Breast epithelium (tissue), 4 donors: ENCODE measurements at regions not wholly inside any gene's neighbourhood (a gene's known extent, or its start where the extent isn't known, plus 50 kb on each side); places are given as distances from the start of the nearest gene placed in this dataset.

ENCODE experiments used
- DNase-seq, 2 donors: peaks; one replicate each; pipeline ENCODE4 v3.0.0-alpha.2; 2019; ENCODE audit warnings: low spot score in 2 of 2
- H3K27ac ChIP-seq, 2 donors: fragments of 200-600 bp; sonication (generic) in 1 of 2; one replicate each; pipeline ENCODE4 v1.5.1; 2016 to 2019; ENCODE audit warnings: mild to moderate bottlenecking in 1 of 2
- H3K27me3 ChIP-seq, 2 donors: fragments of 200-600 bp; sonication (generic) in 1 of 2; one replicate each; pipeline versions ENCODE4 v1.5.1 to v1.6.0; 2017 to 2019; ENCODE audit warnings: control low read depth in 1 of 2, mild to moderate bottlenecking in 1 of 2
- H3K36me3 ChIP-seq: fragments of 200-600 bp; one replicate; pipeline ENCODE4 v1.5.1; 2019
- H3K4me1 ChIP-seq, 2 donors: fragments of 200-600 bp; sonication (generic); one replicate each; pipeline ENCODE4 v1.5.1; 2016 to 2019; ENCODE audit warnings: control low read depth in 1 of 2
- H3K4me3 ChIP-seq, 3 donors: fragments of 200-600 bp; sonication (generic); 1 replicate in 2 of 3; 2 replicates in 1 of 3; pipeline ENCODE4 v1.5.1; 2016 to 2019; ENCODE audit warnings: mild to moderate bottlenecking in 3 of 3, moderate library complexity in 2 of 3
- H3K9me3 ChIP-seq, 2 donors: fragments of 200-600 bp; sonication (generic) in 1 of 2; one replicate each; pipeline ENCODE4 v1.5.1; 2016 to 2019; ENCODE audit warnings: control low read depth in 1 of 2
- CTCF ChIP-seq, 3 donors: fragments of 450-650 bp; IDR thresholded peaks; one replicate each; pipeline ENCODE4 v1.5.1; 2016 to 2017; ENCODE audit warnings: antibody characterized with exemption in 3 of 3, mild to moderate bottlenecking in 3 of 3, moderate library complexity in 3 of 3
- POLR2A ChIP-seq: fragments of 450-650 bp; IDR thresholded peaks from one replicate; pipeline ENCODE4 v1.6.1; 2016; ENCODE audit warnings: antibody characterized with exemption, mild to moderate bottlenecking, moderate library complexity
- POLR2AphosphoS5 ChIP-seq, 3 donors: sonication (generic); formaldehyde crosslinking; IDR thresholded peaks; one replicate each; pipeline ENCODE4 v1.6.1; 2017; ENCODE audit warnings: antibody characterized with exemption in 3 of 3
- intact Hi-C: fragments of 100-400 bp; cut with DNase I; formaldehyde crosslinking; loops from one replicate; pipeline ENCODE4 v1.15.1; 2023; ENCODE audit warnings: low total_unique reads

GRCh38 chr22:49133541-49133940, 694.1 kb downstream of the BRD1 start:
- intact Hi-C loops: no loop called here

GRCh38 chr22:49132009-49132408, 695.7 kb downstream of the BRD1 start:
- Histone ChIP-seq H3K36me3 (no peaks in the 10 kb centered on the region), H3K4me3 (no peak overlapping the region), H3K4me1 (no peaks in the 10 kb centered on the region), H3K27me3 (peaks cover 0 to 8% of the 10 kb centered on the region in 2 donors), H3K9me3 (no peaks in the 10 kb centered on the region), H3K27ac (no peak overlapping the region)
- DNase-seq: no peak
- intact Hi-C loops: no loop called here
- TF ChIP-seq CTCF (IDR thresholded peaks at IDR 0.05): no peak
- no peak for TF ChIP-seq POLR2A

More at GRCh38 chr22:49133541-49133940, 694.1 kb downstream of the BRD1 start:
- DNase-seq: no peak
- no peak overlapping the region for H3K27ac ChIP-seq
- H3K27me3 ChIP-seq: peaks cover 0 to 8% of the 10 kb centered on the region in 2 donors
- no peaks in the 10 kb centered on the region for H3K9me3 ChIP-seq
- TF ChIP-seq POLR2AphosphoS5 (IDR thresholded peaks at IDR 0.05) (no peak), CTCF (IDR thresholded peaks at IDR 0.05) (no peak), POLR2A (no peak)
- no peaks in the 10 kb centered on the region for H3K36me3 ChIP-seq
- no peak overlapping the region for H3K4me3 ChIP-seq
- no peaks in the 10 kb centered on the region for H3K4me1 ChIP-seq

- Histone ChIP-seq H3K27me3 (peaks cover 0 to 8% of the 10 kb centered on the region in 2 donors), H3K4me1 (no peaks in the 10 kb centered on the region), H3K9me3 (no peaks in the 10 kb centered on the region), H3K36me3 (no peaks in the 10 kb centered on the region), H3K27ac (no peak overlapping the region), H3K4me3 (no peak overlapping the region)
- TF ChIP-seq CTCF (IDR thresholded peaks at IDR 0.05): no peak
- TF ChIP-seq POLR2A: no peak
- no peak for TF ChIP-seq POLR2AphosphoS5 (IDR thresholded peaks at IDR 0.05)
- no peak for DNase-seq
- intact Hi-C loops: loop anchor here (5.0 kb wide), 1 partner anchor 1787 kb away; no protein-coding TSS in a partner anchor
Measured at GRCh38 chr22:49129736-49130135, 697.9 kb downstream of the BRD1 start.

- H3K4me3 ChIP-seq: no peak overlapping the region
- H3K9me3 ChIP-seq: no peaks in the 10 kb centered on the region
- no peaks in the 10 kb centered on the region for H3K36me3 ChIP-seq
- no peak overlapping the region for H3K27ac ChIP-seq
- intact Hi-C loops: loop anchor here (5.0 kb wide), 1 partner anchor 1787 kb away; no protein-coding TSS in a partner anchor
- TF ChIP-seq POLR2A (no peak), POLR2AphosphoS5 (IDR thresholded peaks at IDR 0.05) (no peak), CTCF (IDR thresholded peaks at IDR 0.05) (no peak)
- H3K27me3 ChIP-seq: peaks cover 0 to under 1% of the 10 kb centered on the region in 2 donors
- no peak for DNase-seq
- H3K4me1 ChIP-seq: no peaks in the 10 kb centered on the region
Measured at GRCh38 chr22:49128874-49129273, 698.8 kb downstream of the BRD1 start.

- Histone ChIP-seq H3K36me3 (no peaks in the 10 kb centered on the region), H3K27ac (no peak overlapping the region), H3K9me3 (no peaks in the 10 kb centered on the region), H3K4me1 (no peaks in the 10 kb centered on the region), H3K4me3 (no peak overlapping the region), H3K27me3 (peaks cover 0 to 8% of the 10 kb centered on the region in 2 donors)
- intact Hi-C loops: loop anchor here (5.0 kb wide), 1 partner anchor 1782 kb away; no protein-coding TSS in a partner anchor
- TF ChIP-seq POLR2AphosphoS5 (IDR thresholded peaks at IDR 0.05) (no peak), POLR2A (no peak), CTCF (IDR thresholded peaks at IDR 0.05) (no peak)
- DNase-seq: no peak
Measured at GRCh38 chr22:49124608-49125007, 703.1 kb downstream of the BRD1 start.
